ENCODE measurements at regions not wholly inside any gene's neighbourhood (a gene's known extent, or its start where the extent isn't known, plus 50 kb on each side); places are given as distances from the start of the nearest gene placed in this dataset.

GRCh38 chr9:29332789-29333188, 1759.5 kb upstream of the C9orf72 start:
- Histone ChIP-seq H4K91ac (ENCODE audit: low read depth, low read length) (no peak overlapping the region), H3K36me3 (ENCODE audit: control insufficient read depth in 1 of 2, insufficient read depth in 2 of 2, low read length in 2 of 2) (no peaks in the 10 kb centered on the region), H3K9me3 (ENCODE audit: insufficient read depth, low read depth, low read length) (no peaks in the 10 kb centered on the region), H2BK12ac (ENCODE audit: low read length) (no peak overlapping the region), H3K23ac (ENCODE audit: low read length) (no peak overlapping the region), H4K12ac (ENCODE audit: low read depth, low read length) (no peak overlapping the region), H3K4me3 (ENCODE audit: low read depth, low read length) (no peak overlapping the region), H2BK5ac (ENCODE audit: low read depth, low read length, poor library complexity) (no peak overlapping the region), H3K79me2 (ENCODE audit: control insufficient read depth, insufficient read depth, low read length, poor library complexity) (no peaks in the 10 kb centered on the region), H3K4me1 (ENCODE audit: control insufficient read depth in 1 of 2, insufficient read depth in 2 of 2, low read length in 2 of 2) (no peaks in the 10 kb centered on the region), H3K9ac (ENCODE audit: low read length) (no peak overlapping the region), H3K27me3 (ENCODE audit: insufficient read depth, low read length) (no peaks in the 10 kb centered on the region), H2BK120ac (ENCODE audit: insufficient read depth, low read length, poor library complexity) (no peak overlapping the region), H4K8ac (ENCODE audit: low read depth, low read length) (no peak overlapping the region), H3K4ac (ENCODE audit: low read depth, low read length) (no peak overlapping the region), H3K4me2 (ENCODE audit: low read length) (no peak overlapping the region), H2AK5ac (ENCODE audit: low read length) (no peak overlapping the region), H3K14ac (ENCODE audit: low read length) (no peak overlapping the region), H3K79me1 (ENCODE audit: low read length) (no peaks in the 10 kb centered on the region), H3K18ac (ENCODE audit: low read length) (no peak overlapping the region), H2AFZ (ENCODE audit: insufficient read depth, low read length, poor library complexity) (no peak overlapping the region), H3K27ac (ENCODE audit: low read depth, low read length) (no peak overlapping the region)
- no CpG with 5 or more reads among the region's 2 CpGs for WGBS (ENCODE audit: extremely low coverage, insufficient coverage, insufficient read length)
- DNase-seq = peak in 1 of 2 donors; percentile 38

GRCh38 chr9:29336281-29336680, 1763.0 kb upstream of the C9orf72 start:
- no peak overlapping the region for H3K4me2 ChIP-seq (ENCODE audit: low read length)

GRCh38 chr9:29339387-29339786, 1766.1 kb upstream of the C9orf72 start:
- no peaks in the 10 kb centered on the region for H3K36me3 ChIP-seq (ENCODE audit: control insufficient read depth in 1 of 2, insufficient read depth in 2 of 2, low read length in 2 of 2)
- H4K8ac ChIP-seq (ENCODE audit: low read depth, low read length) = no peak overlapping the region
- no peak overlapping the region for H3K4me2 ChIP-seq (ENCODE audit: low read length)
- no peaks in the 10 kb centered on the region for H3K79me2 ChIP-seq (ENCODE audit: control insufficient read depth, insufficient read depth, low read length, poor library complexity)
- H4K12ac ChIP-seq (ENCODE audit: low read depth, low read length) = no peak overlapping the region
- H2BK5ac ChIP-seq (ENCODE audit: low read depth, low read length, poor library complexity) = no peak overlapping the region
- no peak overlapping the region for H3K18ac ChIP-seq (ENCODE audit: low read length)
- no peaks in the 10 kb centered on the region for H3K9me3 ChIP-seq (ENCODE audit: insufficient read depth, low read depth, low read length)
- H3K4me3 ChIP-seq (ENCODE audit: low read depth, low read length) = no peak overlapping the region
- H3K79me1 ChIP-seq (ENCODE audit: low read length) = no peaks in the 10 kb centered on the region
- no peak overlapping the region for H2AK5ac ChIP-seq (ENCODE audit: low read length)
- H3K4me1 ChIP-seq (ENCODE audit: control insufficient read depth in 1 of 2, insufficient read depth in 2 of 2, low read length in 2 of 2) = no peaks in the 10 kb centered on the region
- H2AFZ ChIP-seq (ENCODE audit: insufficient read depth, low read length, poor library complexity) = no peak overlapping the region
- no peak for DNase-seq
- no peak overlapping the region for H3K4ac ChIP-seq (ENCODE audit: low read depth, low read length)
- no peaks in the 10 kb centered on the region for H3K27me3 ChIP-seq (ENCODE audit: insufficient read depth, low read length)
- H3K9ac ChIP-seq (ENCODE audit: low read length) = no peak overlapping the region
- no peak overlapping the region for H3K14ac ChIP-seq (ENCODE audit: low read length)
- H2BK12ac ChIP-seq (ENCODE audit: low read length) = no peak overlapping the region
- WGBS (ENCODE audit: extremely low coverage, insufficient coverage, insufficient read length) = no CpG with 5 or more reads among the region's 2 CpGs
- H3K23ac ChIP-seq (ENCODE audit: low read length) = no peak overlapping the region
- H3K27ac ChIP-seq (ENCODE audit: low read depth, low read length) = no peak overlapping the region
- H4K91ac ChIP-seq (ENCODE audit: low read depth, low read length) = no peak overlapping the region
- H2BK120ac ChIP-seq (ENCODE audit: insufficient read depth, low read length, poor library complexity) = no peak overlapping the region

More at GRCh38 chr9:29336281-29336680, 1763.0 kb upstream of the C9orf72 start:
- Histone ChIP-seq H3K18ac (ENCODE audit: low read length) (no peak overlapping the region), H3K9me3 (ENCODE audit: insufficient read depth, low read depth, low read length) (no peaks in the 10 kb centered on the region), H3K79me2 (ENCODE audit: control insufficient read depth, insufficient read depth, low read length, poor library complexity) (no peaks in the 10 kb centered on the region), H3K14ac (ENCODE audit: low read length) (no peak overlapping the region), H2BK12ac (ENCODE audit: low read length) (no peak overlapping the region), H2BK5ac (ENCODE audit: low read depth, low read length, poor library complexity) (no peak overlapping the region), H3K79me1 (ENCODE audit: low read length) (no peaks in the 10 kb centered on the region), H3K27me3 (ENCODE audit: insufficient read depth, low read length) (no peaks in the 10 kb centered on the region), H3K4ac (ENCODE audit: low read depth, low read length) (no peak overlapping the region), H3K23ac (ENCODE audit: low read length) (no peak overlapping the region), H3K4me1 (ENCODE audit: control insufficient read depth in 1 of 2, insufficient read depth in 2 of 2, low read length in 2 of 2) (no peaks in the 10 kb centered on the region), H3K36me3 (ENCODE audit: control insufficient read depth in 1 of 2, insufficient read depth in 2 of 2, low read length in 2 of 2) (no peaks in the 10 kb centered on the region), H2BK120ac (ENCODE audit: insufficient read depth, low read length, poor library complexity) (no peak overlapping the region), H3K27ac (ENCODE audit: low read depth, low read length) (no peak overlapping the region), H4K91ac (ENCODE audit: low read depth, low read length) (no peak overlapping the region), H2AK5ac (ENCODE audit: low read length) (no peak overlapping the region), H3K9ac (ENCODE audit: low read length) (no peak overlapping the region), H3K4me3 (ENCODE audit: low read depth, low read length) (no peak overlapping the region), H4K8ac (ENCODE audit: low read depth, low read length) (no peak overlapping the region), H4K12ac (ENCODE audit: low read depth, low read length) (no peak overlapping the region), H2AFZ (ENCODE audit: insufficient read depth, low read length, poor library complexity) (no peak overlapping the region)
- no peak for DNase-seq
- no CpG with 5 or more reads among the region's 3 CpGs for WGBS (ENCODE audit: extremely low coverage, insufficient coverage, insufficient read length)

GRCh38 chr9:29348999-29349398, 1775.7 kb upstream of the C9orf72 start:
- Histone ChIP-seq H3K4me1 (ENCODE audit: control insufficient read depth in 1 of 2, insufficient read depth in 2 of 2, low read length in 2 of 2) (no peaks in the 10 kb centered on the region), H3K27ac (ENCODE audit: low read depth, low read length) (no peak overlapping the region), H3K4me2 (ENCODE audit: low read length) (no peak overlapping the region), H2AFZ (ENCODE audit: insufficient read depth, low read length, poor library complexity) (no peak overlapping the region), H4K12ac (ENCODE audit: low read depth, low read length) (no peak overlapping the region), H3K79me2 (ENCODE audit: control insufficient read depth, insufficient read depth, low read length, poor library complexity) (no peaks in the 10 kb centered on the region), H3K79me1 (ENCODE audit: low read length) (no peaks in the 10 kb centered on the region), H3K9me3 (ENCODE audit: insufficient read depth, low read depth, low read length) (no peaks in the 10 kb centered on the region), H3K14ac (ENCODE audit: low read length) (no peak overlapping the region), H3K4ac (ENCODE audit: low read depth, low read length) (no peak overlapping the region), H2AK5ac (ENCODE audit: low read length) (no peak overlapping the region), H3K27me3 (ENCODE audit: insufficient read depth, low read length) (no peaks in the 10 kb centered on the region), H2BK5ac (ENCODE audit: low read depth, low read length, poor library complexity) (no peak overlapping the region), H3K4me3 (ENCODE audit: low read depth, low read length) (no peak overlapping the region), H3K9ac (ENCODE audit: low read length) (no peak overlapping the region), H4K91ac (ENCODE audit: low read depth, low read length) (no peak overlapping the region), H2BK120ac (ENCODE audit: insufficient read depth, low read length, poor library complexity) (no peak overlapping the region), H3K23ac (ENCODE audit: low read length) (no peak overlapping the region), H4K8ac (ENCODE audit: low read depth, low read length) (no peak overlapping the region), H2BK12ac (ENCODE audit: low read length) (no peak overlapping the region), H3K36me3 (ENCODE audit: control insufficient read depth in 1 of 2, insufficient read depth in 2 of 2, low read length in 2 of 2) (no peaks in the 10 kb centered on the region), H3K18ac (ENCODE audit: low read length) (no peak overlapping the region)
- WGBS (ENCODE audit: extremely low coverage, insufficient coverage, insufficient read length) = no CpG with 5 or more reads among the region's 1 CpG
- no peak for DNase-seq
